ENCODE measurements at regions not wholly inside any gene's neighbourhood (a gene's known extent, or its start where the extent isn't known, plus 50 kb on each side); places are given as distances from the start of the nearest gene placed in this dataset.

GRCh38 chr1:78339490-78339889, 151.3 kb upstream of the PTGFR start:
- Mint-ChIP-seq H3K4me3 (no peak overlapping the region), H3K4me1 (no peaks in the 10 kb centered on the region), H3K27me3 (no peaks in the 10 kb centered on the region), H3K27ac (no peak overlapping the region), H3K9me3 (ENCODE audit: insufficient read depth) (no peaks in the 10 kb centered on the region)
- ATAC-seq (ENCODE audit: low read depth), result no peak
- H3K4me3 ChIP-seq (ENCODE audit: control extremely low read depth in 1 of 5, extremely low read depth in 1 of 5, insufficient read depth in 1 of 5, low read depth in 2 of 5, low read length in 4 of 5), result no peak overlapping the region
- no peaks in the 10 kb centered on the region for H4K20me1 ChIP-seq (ENCODE audit: control insufficient read depth, insufficient read depth, low read length, poor library complexity, severe bottlenecking)
- no peak overlapping the region for H2AFZ ChIP-seq (ENCODE audit: insufficient read depth, low read depth, low read length, poor library complexity, severe bottlenecking)
- CTCF ChIA-PET, result no interaction called here
- DNase-seq, result no peak
- H3K4me1 ChIP-seq (ENCODE audit: control insufficient read depth in 2 of 2, insufficient read depth in 2 of 2, low read length in 2 of 2), result no peaks in the 10 kb centered on the region
- H3K27me3 ChIP-seq (replicated peaks in 1 of 4; ENCODE audit: control extremely low read depth in 1 of 4, control insufficient read depth in 3 of 4, insufficient read depth in 4 of 4, low read length in 3 of 4), result no peaks in the 10 kb centered on the region
- 100% methylated on average over 1 of the region's 1 CpG for WGBS (ENCODE audit: insufficient coverage)
- intact Hi-C loops (cut with micrococcal nuclease), result no loop called here
- H3K9ac ChIP-seq (ENCODE audit: low read length), result no peak overlapping the region
- no peaks in the 10 kb centered on the region for H3K79me2 ChIP-seq (ENCODE audit: control insufficient read depth, insufficient read depth, low read length)
- POLR2A ChIA-PET, result no interaction called here
- H3K4me2 ChIP-seq (replicated peaks; ENCODE audit: low read depth, low read length, poor library complexity, severe bottlenecking), result no peak overlapping the region
- no peak overlapping the region for H3K27ac ChIP-seq (ENCODE audit: low read length in 2 of 2)
- H3K9me3 ChIP-seq (ENCODE audit: control extremely low read depth in 1 of 3, control insufficient read depth in 2 of 3, insufficient read depth in 1 of 3, low read length in 2 of 3), result no peaks in the 10 kb centered on the region
- no peaks in the 10 kb centered on the region for H3K36me3 ChIP-seq (replicated peaks in 1 of 2; ENCODE audit: control extremely low read depth in 1 of 2, control insufficient read depth in 1 of 2, extremely low read depth in 1 of 2, insufficient read depth in 2 of 2, low read length in 1 of 2)
- no peak for TF ChIP-seq CTCF (IDR thresholded peaks at IDR 0.05)
- no peak for TF ChIP-seq EZH2 (IDR thresholded peaks at IDR 0.05; ENCODE audit: borderline replicate concordance, insufficient read depth, low read depth, low read length, poor library complexity, severe bottlenecking)

GRCh38 chr1:78340006-78340405, 150.8 kb upstream of the PTGFR start:
- no peaks in the 10 kb centered on the region for H3K27me3 Mint-ChIP-seq
- no peaks in the 10 kb centered on the region for H3K27me3 ChIP-seq (replicated peaks in 1 of 4; ENCODE audit: control extremely low read depth in 1 of 4, control insufficient read depth in 3 of 4, insufficient read depth in 4 of 4, low read length in 3 of 4)
- H3K27ac ChIP-seq (ENCODE audit: low read length in 2 of 2), result no peak overlapping the region
- H3K9me3 ChIP-seq (ENCODE audit: control extremely low read depth in 1 of 3, control insufficient read depth in 2 of 3, insufficient read depth in 1 of 3, low read length in 2 of 3), result no peaks in the 10 kb centered on the region
- DNase-seq (no peak), ATAC-seq (ENCODE audit: low read depth) (no peak)
- ChIA-PET POLR2A (no interaction called here), CTCF (no interaction called here)
- TF ChIP-seq CTCF (IDR thresholded peaks at IDR 0.05), result no peak
- TF ChIP-seq EZH2 (IDR thresholded peaks at IDR 0.05; ENCODE audit: borderline replicate concordance, insufficient read depth, low read depth, low read length, poor library complexity, severe bottlenecking), result no peak
- intact Hi-C loops (cut with micrococcal nuclease), result no loop called here
- H3K9me3 Mint-ChIP-seq (ENCODE audit: insufficient read depth), result no peaks in the 10 kb centered on the region
- H3K4me1 ChIP-seq (ENCODE audit: control insufficient read depth in 2 of 2, insufficient read depth in 2 of 2, low read length in 2 of 2), result no peaks in the 10 kb centered on the region
- no peaks in the 10 kb centered on the region for H4K20me1 ChIP-seq (ENCODE audit: control insufficient read depth, insufficient read depth, low read length, poor library complexity, severe bottlenecking)
- H3K36me3 ChIP-seq (replicated peaks in 1 of 2; ENCODE audit: control extremely low read depth in 1 of 2, control insufficient read depth in 1 of 2, extremely low read depth in 1 of 2, insufficient read depth in 2 of 2, low read length in 1 of 2), result no peaks in the 10 kb centered on the region
- H2AFZ ChIP-seq (ENCODE audit: insufficient read depth, low read depth, low read length, poor library complexity, severe bottlenecking), result no peak overlapping the region
- no peak overlapping the region for H3K4me2 ChIP-seq (replicated peaks; ENCODE audit: low read depth, low read length, poor library complexity, severe bottlenecking)
- H3K27ac Mint-ChIP-seq, result no peak overlapping the region
- H3K9ac ChIP-seq (ENCODE audit: low read length), result no peak overlapping the region
- no peak overlapping the region for H3K4me3 Mint-ChIP-seq
- no peaks in the 10 kb centered on the region for H3K79me2 ChIP-seq (ENCODE audit: control insufficient read depth, insufficient read depth, low read length)
- no peaks in the 10 kb centered on the region for H3K4me1 Mint-ChIP-seq
- no peak overlapping the region for H3K4me3 ChIP-seq (ENCODE audit: control extremely low read depth in 1 of 5, extremely low read depth in 1 of 5, insufficient read depth in 1 of 5, low read depth in 2 of 5, low read length in 4 of 5)

Data from B cell (primary cell).